Natural killer cell treated with Interleukin-12 subunit alpha and Interleukin-12 subunit beta and Interleukin-15 and Interleukin-18, amount 100 ng/mL, for 72 hours (primary cell): ENCODE measurements at regions not wholly inside any gene's neighbourhood (a gene's known extent, or its start where the extent isn't known, plus 50 kb on each side); places are given as distances from the start of the nearest gene placed in this dataset.
A peak's percentile ranks its signal among the peaks of the same experiment; 100 is the strongest.
"Not testable (repeated sequence)": the region's sequence is repeated elsewhere in the genome, so short reads cannot be mapped to it uniquely, and the experiment has no call there.

Experiments used
- ATAC-seq, 2 donors: fragments of 150-1000 bp; cut with Tn5 transposase in 1 of 2; sonication (Bioruptor Pico), chemical (Tn5 transposase) in 1 of 2; 2 replicates each; pipeline ENCODE4 v1.10.0; 2021
- DNase-seq: peaks from one replicate; pipeline ENCODE4 v3.0.0; 2022; ENCODE audit warnings: low spot score
- H3K27ac Mint-ChIP-seq, 2 donors: 1 replicate in 1 of 2; 2 replicates in 1 of 2; pipeline ENCODE4 v1.8.0; 2022; ENCODE audit warnings: mixed read lengths in 2 of 2, mild to moderate bottlenecking in 1 of 2, moderate library complexity in 1 of 2
- H3K27me3 Mint-ChIP-seq, 2 donors: 1 replicate in 1 of 2; 2 replicates in 1 of 2; pipeline ENCODE4 v1.8.0; 2022; ENCODE audit warnings: mixed read lengths in 2 of 2
- H3K36me3 Mint-ChIP-seq: one replicate; pipeline ENCODE4 v1.8.0; 2022; ENCODE audit warnings: mixed read lengths
- H3K4me1 Mint-ChIP-seq, 2 donors: 1 replicate in 1 of 2; 2 replicates in 1 of 2; pipeline ENCODE4 v1.8.0; 2022; ENCODE audit warnings: low read depth in 2 of 2, mixed read lengths in 2 of 2, mild to moderate bottlenecking in 1 of 2
- H3K4me3 Mint-ChIP-seq: one replicate; pipeline ENCODE4 v1.8.0; 2022; ENCODE audit warnings: mixed read lengths
- H3K9me3 Mint-ChIP-seq: 2 replicates; pipeline ENCODE4 v1.8.0; 2022; ENCODE audit warnings: mixed read lengths

- H3K4me1 Mint-ChIP-seq, H3K4me3 Mint-ChIP-seq, ATAC-seq, DNase-seq, H3K9me3 Mint-ChIP-seq, H3K36me3 Mint-ChIP-seq, H3K27ac Mint-ChIP-seq: not testable (repeated sequence)
- peaks cover 13 to 14% of the 10 kb centered on the region in 2 donors for H3K27me3 Mint-ChIP-seq
Measured at GRCh38 chr3:125757050-125757449, 161.8 kb upstream of the OSBPL11 start.

DNA sequence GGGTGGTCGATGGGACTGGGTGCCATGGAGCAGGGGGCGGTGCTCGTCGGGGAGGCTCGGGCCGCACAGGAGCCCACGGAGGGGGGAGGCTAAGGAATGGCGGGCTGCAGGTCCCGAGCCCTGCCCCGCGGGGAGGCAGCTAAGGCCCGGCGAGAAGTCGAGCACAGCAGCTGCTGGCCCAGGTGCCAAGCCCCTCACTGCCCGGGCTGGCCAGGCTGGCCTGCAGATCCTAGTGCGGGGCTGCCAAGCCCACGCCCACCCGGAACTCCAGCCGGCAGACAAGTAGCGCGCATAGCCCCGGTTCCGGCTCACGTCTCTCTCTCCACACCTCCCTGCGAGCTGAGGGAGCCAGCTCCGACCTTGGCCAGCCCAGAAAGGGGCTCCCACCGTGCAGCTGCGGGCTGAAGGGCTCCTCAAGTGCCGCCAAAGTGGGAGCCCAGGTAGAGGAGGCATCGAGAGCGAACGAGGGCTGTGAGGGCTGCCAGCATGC, 163.4 kb upstream of the OSBPL11 start:
- not testable (repeated sequence) for ATAC-seq, H3K27ac Mint-ChIP-seq, H3K9me3 Mint-ChIP-seq, H3K4me3 Mint-ChIP-seq, H3K36me3 Mint-ChIP-seq, DNase-seq, H3K4me1 Mint-ChIP-seq
- H3K27me3 Mint-ChIP-seq = peaks cover 19 to 20% of the 10 kb centered on the region in 2 donors

DNA sequence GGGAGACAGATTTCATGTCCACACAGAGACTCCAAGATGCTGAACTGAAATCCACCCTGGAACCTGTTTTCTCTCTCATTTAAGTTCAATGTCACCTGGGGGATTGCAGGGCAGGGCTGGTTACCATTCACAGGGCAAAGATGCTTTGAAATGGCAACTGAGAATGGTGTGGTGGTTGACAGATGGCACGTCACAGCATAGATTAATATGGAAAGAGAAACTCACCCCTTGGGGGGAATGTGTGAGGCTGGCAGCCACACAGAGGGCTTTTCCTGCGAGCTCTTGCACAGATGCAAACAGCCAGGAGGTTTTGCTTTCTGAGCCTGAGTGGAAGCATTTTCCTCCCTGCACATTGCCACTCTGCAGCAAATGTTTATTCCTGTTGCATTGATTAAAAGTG, 167.3 kb upstream of the OSBPL11 start:
- H3K9me3 Mint-ChIP-seq, DNase-seq: not testable (repeated sequence)
- peak overlapping the region; percentile 0 for H3K4me3 Mint-ChIP-seq

DNA sequence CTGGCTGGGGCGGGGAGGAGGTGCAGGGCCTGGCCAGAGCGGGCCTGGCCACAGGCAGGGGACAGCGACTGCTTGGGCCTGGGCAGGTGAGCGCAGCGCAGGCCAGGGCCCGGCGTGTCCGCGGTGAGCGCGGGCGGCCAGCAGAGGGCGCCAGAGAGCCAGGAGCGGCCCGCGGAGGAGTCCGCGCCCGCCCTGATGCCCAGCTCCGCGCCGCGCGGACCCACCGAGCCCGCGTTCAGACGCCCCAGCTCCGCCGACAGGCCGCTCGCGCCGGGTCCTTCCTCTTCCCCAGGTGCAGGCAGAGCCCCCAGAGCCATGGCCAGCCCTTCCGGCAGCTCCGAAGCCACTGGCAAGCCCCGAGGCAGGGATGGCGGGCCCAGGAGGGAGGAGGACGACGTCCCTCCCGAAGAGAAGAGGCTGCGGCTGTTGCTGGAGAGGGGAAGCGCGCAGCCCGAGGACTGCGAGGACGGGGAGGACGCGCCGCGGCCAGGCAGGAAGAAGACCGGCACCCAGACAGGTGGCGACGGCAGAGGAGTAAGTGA, 171.1 kb upstream of the OSBPL11 start:
- H3K27ac Mint-ChIP-seq, H3K36me3 Mint-ChIP-seq, ATAC-seq, H3K9me3 Mint-ChIP-seq: not testable (repeated sequence)
- Mint-ChIP-seq H3K4me3 (peak overlapping the region; percentile 47), H3K27me3 (peaks cover 26 to 35% of the 10 kb centered on the region in 2 donors), H3K4me1 (peaks cover 6 to 13% of the 10 kb centered on the region in 2 donors)
- DNase-seq = peak; percentile 70

More for the DNA sequence above, 167.3 kb upstream of the OSBPL11 start:
- not testable (repeated sequence) for H3K27ac Mint-ChIP-seq, H3K36me3 Mint-ChIP-seq, ATAC-seq
- peaks cover 36 to 45% of the 10 kb centered on the region in 2 donors for H3K27me3 Mint-ChIP-seq
- H3K4me1 Mint-ChIP-seq = peaks cover 6 to 13% of the 10 kb centered on the region in 2 donors

DNA sequence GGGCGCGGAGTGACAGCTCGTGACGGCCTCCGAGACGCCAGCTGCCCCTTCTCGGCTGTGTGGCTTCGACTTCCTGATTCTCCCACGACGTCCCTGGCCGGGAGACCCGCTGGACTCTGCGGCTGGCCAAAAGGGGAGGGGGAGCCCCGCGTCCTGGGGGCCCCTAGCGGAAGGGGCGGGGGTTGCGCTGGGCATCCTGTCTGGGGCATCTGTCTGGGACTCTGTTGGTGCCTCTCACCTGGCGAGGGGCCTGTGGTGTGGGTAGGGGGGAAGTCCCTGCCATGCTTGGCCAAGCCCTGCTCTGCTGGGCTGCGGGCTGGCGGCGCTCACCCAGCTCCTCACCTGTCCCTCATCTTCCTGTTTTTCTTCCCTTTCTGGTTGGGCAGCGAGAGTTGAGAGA, 171.6 kb upstream of the OSBPL11 start:
- not testable (repeated sequence) for H3K36me3 Mint-ChIP-seq, DNase-seq, ATAC-seq, H3K9me3 Mint-ChIP-seq
- H3K4me3 Mint-ChIP-seq = peak overlapping the region; percentile 67
- peaks cover 6 to 13% of the 10 kb centered on the region in 2 donors for H3K4me1 Mint-ChIP-seq
- peaks cover 26 to 35% of the 10 kb centered on the region in 2 donors for H3K27me3 Mint-ChIP-seq
- H3K27ac Mint-ChIP-seq = peak overlapping the region in 1 of 2 donors; percentile 43

DNA sequence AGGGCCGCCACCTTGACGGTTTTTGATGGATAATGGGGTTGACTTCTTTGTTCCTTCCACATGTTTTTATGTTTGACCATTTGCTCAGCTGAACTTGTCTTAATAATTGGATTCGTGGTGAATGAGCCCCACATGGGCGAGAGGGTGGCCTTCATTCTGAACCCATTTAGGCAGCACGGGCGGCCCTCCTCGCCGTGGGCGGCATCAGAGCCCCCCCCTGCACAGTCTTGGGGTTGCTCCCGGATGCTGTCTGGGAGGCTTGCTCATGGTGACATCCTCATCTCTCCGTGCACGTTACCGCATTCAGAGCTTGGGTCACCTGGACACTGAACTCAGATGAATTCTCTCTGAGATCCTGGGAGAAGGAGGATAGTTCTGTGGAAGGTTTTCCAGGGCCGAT, 172.3 kb upstream of the OSBPL11 start:
- Mint-ChIP-seq H3K4me1 (peaks cover under 1 to 7% of the 10 kb centered on the region in 2 donors), H3K4me3 (peak overlapping the region; percentile 67), H3K27me3 (peaks cover 24 to 28% of the 10 kb centered on the region in 2 donors), H3K27ac (peak overlapping the region in 1 of 2 donors; percentile 43), H3K9me3 (no peaks in the 10 kb centered on the region), H3K36me3 (no peaks in the 10 kb centered on the region)
- DNase-seq (no peak), ATAC-seq (no peak)

DNA sequence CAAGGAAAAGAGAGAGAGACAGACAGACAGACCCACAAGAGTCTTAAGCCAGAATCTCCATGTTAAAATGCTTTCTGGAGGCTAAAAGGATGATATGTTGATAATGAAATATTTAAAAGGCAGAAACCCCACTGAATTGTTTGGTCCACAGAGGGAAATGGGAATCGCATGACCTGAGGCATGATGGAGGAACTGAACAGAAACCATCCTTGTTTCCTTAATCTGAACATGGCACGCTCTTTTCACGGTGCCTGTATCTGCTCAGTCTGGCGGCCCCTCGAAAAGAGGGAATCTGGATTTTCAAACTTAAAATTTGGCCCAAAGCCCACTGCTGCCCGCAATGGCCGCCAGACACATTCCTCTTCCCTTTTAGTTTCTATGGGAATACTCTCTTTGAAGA, 173.5 kb upstream of the OSBPL11 start:
- not testable (repeated sequence) for DNase-seq, H3K4me1 Mint-ChIP-seq, H3K9me3 Mint-ChIP-seq, ATAC-seq, H3K4me3 Mint-ChIP-seq, H3K27ac Mint-ChIP-seq, H3K36me3 Mint-ChIP-seq
- peaks cover 24 to 28% of the 10 kb centered on the region in 2 donors for H3K27me3 Mint-ChIP-seq

DNA sequence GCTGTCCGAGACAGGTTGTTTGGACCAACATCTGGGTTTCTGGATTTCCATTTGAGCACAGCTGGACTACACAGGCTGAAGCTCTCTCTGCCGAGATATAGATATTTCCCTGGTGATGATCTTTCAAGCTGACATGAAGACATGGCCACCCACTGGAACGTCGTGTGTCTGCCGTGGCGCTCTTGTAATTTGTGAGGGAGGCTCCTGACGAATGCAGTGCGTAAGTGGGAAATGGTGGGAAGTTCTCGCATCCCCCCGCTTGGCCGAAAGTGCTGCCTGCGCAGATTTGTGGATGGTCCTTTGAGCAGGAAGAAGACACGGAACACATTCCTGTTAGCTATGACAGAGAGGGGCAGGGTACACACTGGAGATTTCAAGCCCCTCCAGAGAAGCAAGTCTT, 176.2 kb upstream of the OSBPL11 start:
- H3K4me1 Mint-ChIP-seq = not testable (repeated sequence)

GRCh38 chr3:125774433-125775034, 179.2 kb upstream of the OSBPL11 start:
- H3K4me3 Mint-ChIP-seq, H3K36me3 Mint-ChIP-seq, ATAC-seq, H3K27me3 Mint-ChIP-seq, H3K4me1 Mint-ChIP-seq, DNase-seq, H3K27ac Mint-ChIP-seq, H3K9me3 Mint-ChIP-seq: not testable (repeated sequence)

More for the DNA sequence above, 176.2 kb upstream of the OSBPL11 start:
- peaks cover 9 to 11% of the 10 kb centered on the region in 2 donors for H3K27me3 Mint-ChIP-seq
- H3K4me3 Mint-ChIP-seq, DNase-seq, H3K36me3 Mint-ChIP-seq, H3K27ac Mint-ChIP-seq, H3K9me3 Mint-ChIP-seq, ATAC-seq: not testable (repeated sequence)

DNA sequence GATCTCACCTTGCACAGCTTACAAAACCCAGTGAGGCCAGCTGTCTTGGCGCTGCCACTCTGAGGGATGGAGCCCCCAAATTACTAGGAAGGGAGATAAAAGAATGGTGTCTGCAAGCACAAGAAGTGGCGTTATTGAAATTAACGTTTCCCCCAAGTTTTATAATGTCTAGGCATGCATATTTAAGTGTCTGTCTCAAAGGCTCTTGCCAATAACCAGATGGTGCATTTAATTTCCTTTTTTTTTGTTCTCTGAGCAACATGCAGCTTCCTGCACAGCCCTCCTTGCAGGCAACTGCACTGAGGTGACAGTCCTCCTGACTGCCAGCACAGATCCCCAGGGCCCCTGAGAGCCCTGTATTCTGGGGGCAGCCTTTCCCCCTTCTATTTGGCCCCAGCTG, 179.8 kb upstream of the OSBPL11 start:
- H3K27ac Mint-ChIP-seq, H3K4me1 Mint-ChIP-seq, DNase-seq, H3K9me3 Mint-ChIP-seq, H3K36me3 Mint-ChIP-seq, ATAC-seq, H3K27me3 Mint-ChIP-seq, H3K4me3 Mint-ChIP-seq: not testable (repeated sequence)

DNA sequence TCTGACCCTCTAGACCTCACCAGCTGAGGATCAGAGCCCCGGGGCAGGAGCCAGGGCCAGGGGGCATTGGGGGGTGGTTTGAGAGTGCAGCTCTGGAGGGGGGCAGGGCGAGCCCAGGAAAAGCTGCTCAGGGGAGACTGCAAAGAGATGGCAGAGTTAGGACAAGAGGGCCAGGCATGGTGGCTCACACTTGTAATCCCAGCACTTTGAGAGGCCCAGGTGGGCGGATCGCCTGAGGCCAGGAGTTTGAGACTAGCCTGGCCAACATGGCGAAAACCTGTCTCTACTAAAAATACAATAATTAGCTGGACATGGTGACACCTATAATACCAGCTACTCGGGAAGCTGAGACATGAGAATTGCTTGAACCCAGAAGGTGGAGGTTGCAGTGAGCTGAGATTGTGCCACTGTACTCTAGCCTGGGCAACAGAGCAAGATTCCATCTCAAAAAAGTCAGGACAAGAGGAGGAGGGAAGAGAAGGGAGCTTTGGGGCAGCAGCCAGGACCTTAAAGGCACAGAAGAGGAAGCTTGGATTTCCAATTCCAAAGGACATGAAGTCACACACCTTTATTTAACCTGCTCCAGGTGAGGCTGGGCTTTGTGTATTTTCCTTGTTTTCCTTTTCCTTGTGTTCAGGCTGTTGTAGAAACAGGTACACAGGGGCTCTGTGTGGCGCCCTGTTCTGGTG, 180.5 kb upstream of the OSBPL11 start:
- ATAC-seq, H3K9me3 Mint-ChIP-seq, H3K4me3 Mint-ChIP-seq, H3K4me1 Mint-ChIP-seq, H3K27ac Mint-ChIP-seq, H3K27me3 Mint-ChIP-seq, H3K36me3 Mint-ChIP-seq, DNase-seq: not testable (repeated sequence)

DNA sequence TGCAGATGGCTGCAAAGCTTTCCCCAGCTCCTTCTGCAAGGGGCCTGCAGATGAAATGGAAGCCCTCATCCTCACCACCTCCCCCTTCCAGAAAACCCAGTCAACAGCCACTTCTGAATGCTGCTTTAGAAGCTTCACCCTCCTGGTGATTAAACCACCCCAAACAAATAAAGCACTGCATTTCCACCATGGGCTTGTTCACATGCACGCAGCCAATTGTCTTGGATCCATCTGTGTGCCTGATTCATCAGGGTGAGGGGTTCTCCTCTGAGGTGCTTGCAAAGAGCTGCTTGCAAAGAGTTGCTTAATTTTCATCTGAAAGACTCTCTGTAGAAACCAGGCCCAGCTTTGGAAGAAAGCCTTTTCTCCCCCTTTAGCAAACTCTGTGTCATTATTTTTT, 184.0 kb upstream of the OSBPL11 start:
- H3K4me3 Mint-ChIP-seq = not testable (repeated sequence)

GRCh38 chr3:125779918-125780317, 184.6 kb upstream of the OSBPL11 start:
- not testable (repeated sequence) for H3K27ac Mint-ChIP-seq, H3K9me3 Mint-ChIP-seq, ATAC-seq, H3K36me3 Mint-ChIP-seq, H3K4me3 Mint-ChIP-seq, H3K4me1 Mint-ChIP-seq, DNase-seq
- peaks cover 6 to 12% of the 10 kb centered on the region in 2 donors for H3K27me3 Mint-ChIP-seq

More for the DNA sequence above, 184.0 kb upstream of the OSBPL11 start:
- H3K27ac Mint-ChIP-seq, ATAC-seq, H3K9me3 Mint-ChIP-seq, H3K4me1 Mint-ChIP-seq, DNase-seq, H3K36me3 Mint-ChIP-seq: not testable (repeated sequence)
- peaks cover 6 to 12% of the 10 kb centered on the region in 2 donors for H3K27me3 Mint-ChIP-seq

DNA sequence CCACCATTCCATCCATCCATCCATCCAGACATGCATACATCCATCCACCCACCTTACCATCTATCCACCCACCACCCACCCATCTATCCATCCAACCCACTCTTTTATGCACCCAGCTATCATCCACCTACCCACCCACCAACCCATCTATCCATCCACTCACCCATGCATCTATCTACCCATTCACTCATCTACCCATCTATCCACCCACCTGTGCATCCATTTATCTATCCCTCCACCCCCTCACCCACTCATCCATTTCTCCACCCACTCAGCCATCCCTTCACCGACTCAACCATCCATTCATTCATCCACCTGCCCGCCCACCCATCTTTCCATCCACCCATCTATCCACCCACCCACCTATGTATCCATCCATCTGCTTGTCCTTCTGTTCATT, 186.4 kb upstream of the OSBPL11 start:
- ATAC-seq, H3K4me1 Mint-ChIP-seq, H3K4me3 Mint-ChIP-seq, H3K27ac Mint-ChIP-seq, DNase-seq, H3K9me3 Mint-ChIP-seq, H3K36me3 Mint-ChIP-seq: not testable (repeated sequence)
- peaks cover 6 to 15% of the 10 kb centered on the region in 2 donors for H3K27me3 Mint-ChIP-seq
